ENCODE measurements at regions not wholly inside any gene's neighbourhood (a gene's known extent, or its start where the extent isn't known, plus 50 kb on each side); places are given as distances from the start of the nearest gene placed in this dataset.

DNA sequence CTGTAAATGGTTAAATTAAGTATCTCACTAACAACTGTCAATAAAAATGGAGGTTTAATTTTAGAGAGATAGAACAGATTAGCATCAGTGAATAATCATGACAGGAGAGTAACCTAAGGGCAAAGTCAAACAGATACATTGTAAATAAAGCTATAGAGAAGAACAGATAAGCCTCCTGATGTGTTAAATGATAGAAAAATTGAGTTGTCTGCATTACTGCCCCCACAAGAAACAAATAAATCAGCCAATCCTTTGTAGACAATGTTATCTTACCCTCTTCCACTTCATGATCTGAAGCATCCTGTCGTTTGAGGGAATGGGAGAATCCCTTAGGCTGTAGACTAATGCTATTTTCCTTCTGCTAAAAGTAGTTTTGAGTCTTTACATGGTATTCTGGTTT is 147.8 kb downstream of the PCDH18 start:
- H3K4me3 ChIP-seq (ENCODE audit: low read depth, low read length): no peak overlapping the region
- TF ChIP-seq CTCF (IDR thresholded peaks at IDR 0.05; ENCODE audit: insufficient read depth, low read length): no peak
- DNase-seq (ENCODE audit: low read depth): no peak

- no peak for DNase-seq (ENCODE audit: low read depth)
- TF ChIP-seq CTCF (IDR thresholded peaks at IDR 0.05; ENCODE audit: insufficient read depth, low read length): no peak
- H3K4me3 ChIP-seq (ENCODE audit: low read depth, low read length): no peak overlapping the region
These were observed 153.5 kb downstream of the PCDH18 start for GRCh38 chr4:137378821-137379220.

- no peak for DNase-seq (ENCODE audit: low read depth)
- TF ChIP-seq CTCF (IDR thresholded peaks at IDR 0.05; ENCODE audit: insufficient read depth, low read length): no peak
- no peak overlapping the region for H3K4me3 ChIP-seq (ENCODE audit: low read depth, low read length)
These were observed 153.9 kb downstream of the PCDH18 start for GRCh38 chr4:137378393-137378792.

GRCh38 chr4:137376312-137376711 is 156.0 kb downstream of the PCDH18 start:
- no peak for TF ChIP-seq CTCF (IDR thresholded peaks at IDR 0.05; ENCODE audit: insufficient read depth, low read length)
- no peak overlapping the region for H3K4me3 ChIP-seq (ENCODE audit: low read depth, low read length)
- DNase-seq (ENCODE audit: low read depth): no peak

DNA sequence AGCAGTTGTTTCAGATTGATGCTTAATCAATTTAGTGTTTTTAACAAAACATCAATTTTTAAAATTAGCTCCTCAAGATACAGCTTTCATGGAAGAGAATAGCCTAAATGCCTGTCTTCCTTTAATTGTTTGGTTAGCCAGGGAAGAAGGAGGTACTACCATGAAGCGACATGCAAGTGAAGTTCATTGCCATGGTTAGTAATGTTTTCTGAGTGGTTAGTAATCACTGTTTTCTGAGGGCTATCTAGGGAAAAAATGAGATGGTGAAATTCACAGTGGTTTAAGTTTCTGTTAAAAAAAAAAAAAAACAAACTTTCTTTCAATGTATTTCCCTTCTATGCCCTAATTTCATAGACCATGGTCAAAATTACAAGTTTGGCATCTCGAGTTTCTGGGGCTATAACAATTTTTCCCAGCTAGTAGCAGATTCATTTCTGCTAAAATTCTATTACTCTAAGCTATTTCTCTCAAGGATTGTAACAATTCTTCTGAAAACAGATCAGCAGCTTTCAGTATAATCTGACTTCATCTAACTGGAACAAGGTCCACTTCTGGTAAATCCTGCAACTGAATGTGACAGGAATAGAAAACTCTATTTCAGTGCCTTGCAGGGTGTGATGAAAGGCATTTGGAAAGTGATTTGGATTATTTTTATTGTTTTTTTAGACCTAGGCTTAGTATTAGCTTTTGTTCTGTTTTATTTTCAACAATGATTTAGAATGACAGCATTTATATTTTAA is 157.0 kb downstream of the PCDH18 start:
- TF ChIP-seq CTCF (IDR thresholded peaks at IDR 0.05; ENCODE audit: insufficient read depth, low read length): no peak
- H3K4me3 ChIP-seq (ENCODE audit: low read depth, low read length): no peak overlapping the region
- DNase-seq (ENCODE audit: low read depth): peak; percentile 72

DNA sequence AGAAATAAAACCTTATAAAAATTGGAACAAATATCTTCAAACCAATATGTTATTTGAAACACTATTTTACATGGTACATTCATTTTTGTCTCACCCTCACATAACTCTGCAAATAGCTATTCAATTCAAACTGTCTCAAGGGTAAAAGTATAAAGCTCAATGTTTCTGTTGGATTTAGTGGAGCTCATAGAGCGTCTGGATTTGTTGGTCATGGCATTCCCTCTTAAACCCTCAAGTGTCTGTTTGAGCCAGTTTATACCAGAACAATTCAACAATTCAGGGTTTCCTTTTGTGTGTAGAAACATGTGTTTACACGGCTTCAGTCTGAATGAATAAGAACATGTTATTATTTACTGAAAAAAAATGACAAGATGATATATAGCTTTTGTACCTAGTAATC is 161.6 kb downstream of the PCDH18 start:
- no peak for TF ChIP-seq CTCF (IDR thresholded peaks at IDR 0.05; ENCODE audit: insufficient read depth, low read length)
- H3K4me3 ChIP-seq (ENCODE audit: low read depth, low read length): no peak overlapping the region
- DNase-seq (ENCODE audit: low read depth): no peak

- no peak overlapping the region for H3K4me3 ChIP-seq (ENCODE audit: low read depth, low read length)
These were observed 162.1 kb downstream of the PCDH18 start for GRCh38 chr4:137370206-137370633.

More at GRCh38 chr4:137370206-137370633, 162.1 kb downstream of the PCDH18 start:
- peak; percentile 78 for DNase-seq (ENCODE audit: low read depth)
- no peak for TF ChIP-seq CTCF (IDR thresholded peaks at IDR 0.05; ENCODE audit: insufficient read depth, low read length)

Measured in fibroblast of the aortic adventitia (primary cell).